Erythroblast (primary cell): ENCODE measurements at regions not wholly inside any gene's neighbourhood (a gene's known extent, or its start where the extent isn't known, plus 50 kb on each side); places are given as distances from the start of the nearest gene placed in this dataset.
"Not testable (repeated sequence)": the region's sequence is repeated elsewhere in the genome, so short reads cannot be mapped to it uniquely, and the experiment has no call there.

Source experiments
- DNase-seq, 2 experiments: peaks; one replicate each; lab custom pipeline; 2025; lab: John Stamatoyannopoulos, UW
- GATA1 ChIP-seq: IDR thresholded peaks from 2 replicates; pipeline ENCODE4 v1.6.1; 2011; ENCODE audit warnings: low read depth, mild to moderate bottlenecking, control low read depth, low read length, moderate library complexity
- POLR2A ChIP-seq: IDR thresholded peaks from 2 replicates; pipeline ENCODE4 v1.6.1; 2011; ENCODE audit warnings: mild to moderate bottlenecking, low read length

- DNase-seq = no peak
- TF ChIP-seq POLR2A (no peak), GATA1 (no peak)
These were observed 107.6 kb upstream of the CD82 start for GRCh38 chr11:44457862-44458261.

- TF ChIP-seq POLR2A = no peak
- TF ChIP-seq GATA1 = no peak
These were observed 101.7 kb upstream of the CD82 start for GRCh38 chr11:44463751-44464150.

GRCh38 chr11:44464741-44465140 lies 100.7 kb upstream of the CD82 start:
- no peak for TF ChIP-seq GATA1
- TF ChIP-seq POLR2A = no peak

More at GRCh38 chr11:44463751-44464150, 101.7 kb upstream of the CD82 start:
- no peak for DNase-seq

GRCh38 chr11:44466531-44467205 lies 98.8 kb upstream of the CD82 start:
- no peak for TF ChIP-seq GATA1
- TF ChIP-seq POLR2A = no peak
- DNase-seq = no peak

More at GRCh38 chr11:44464741-44465140, 100.7 kb upstream of the CD82 start:
- DNase-seq = peak in 1 of 2 experiments; percentile 2

- TF ChIP-seq GATA1 (no peak), POLR2A (no peak)
- no peak for DNase-seq
These were observed 98.0 kb upstream of the CD82 start for GRCh38 chr11:44467413-44467812.

- TF ChIP-seq POLR2A (no peak), GATA1 (no peak)
- no peak for DNase-seq
These were observed 97.5 kb upstream of the CD82 start for GRCh38 chr11:44467931-44468330.

- DNase-seq = no peak
- TF ChIP-seq GATA1 (no peak), POLR2A (no peak)
These were observed 97.0 kb upstream of the CD82 start for GRCh38 chr11:44468345-44468988.

- TF ChIP-seq POLR2A (no peak), GATA1 (no peak)
- DNase-seq = no peak
These were observed 96.1 kb upstream of the CD82 start for GRCh38 chr11:44469412-44469811.

- TF ChIP-seq POLR2A = no peak
- TF ChIP-seq GATA1 = no peak
- DNase-seq = no peak
These were observed 94.6 kb upstream of the CD82 start for GRCh38 chr11:44470854-44471253.

GRCh38 chr11:44471603-44472002 lies 93.9 kb upstream of the CD82 start:
- TF ChIP-seq GATA1 = no peak
- TF ChIP-seq POLR2A = no peak
- no peak for DNase-seq

- no peak for TF ChIP-seq GATA1
- no peak for TF ChIP-seq POLR2A
- DNase-seq = no peak
These were observed 92.5 kb upstream of the CD82 start for GRCh38 chr11:44472916-44473315.

GRCh38 chr11:44474702-44475101 lies 90.8 kb upstream of the CD82 start:
- no peak for DNase-seq
- TF ChIP-seq GATA1 = no peak
- TF ChIP-seq POLR2A = no peak

GRCh38 chr11:44475114-44475686 lies 90.3 kb upstream of the CD82 start:
- DNase-seq = no peak
- TF ChIP-seq POLR2A (no peak), GATA1 (no peak)

- DNase-seq = not testable (repeated sequence)
These were observed 83.1 kb upstream of the CD82 start for GRCh38 chr11:44482338-44482737.
